WTC11 (cell line): ENCODE measurements at regions not wholly inside any gene's neighbourhood (a gene's known extent, or its start where the extent isn't known, plus 50 kb on each side); places are given as distances from the start of the nearest gene placed in this dataset.

Experiments used
- ATAC-seq: fragments of 200-7000 bp; cut with Tn5 transposase; 2 replicates; pipeline ENCODE4 v1.10.0; 2021; ENCODE audit warnings: mild to moderate bottlenecking, moderate library complexity
- CTCF ChIA-PET: fragments of 300-600 bp; sonication (Branson Sonifier 250); formaldehyde crosslinking; loops from one replicate; lab custom pipeline; 2021; ENCODE audit warnings: antibody characterized with exemption; lab: Charles Lee
- POLR2A ChIA-PET: fragments of 350-600 bp; sonication (Branson Sonifier 250); formaldehyde crosslinking; loops from one replicate; lab custom pipeline; 2021; ENCODE audit warnings: antibody characterized with exemption; lab: Charles Lee
- DNase-seq: peaks from one replicate; pipeline ENCODE4 v3.0.0; 2021; ENCODE audit warnings: low spot score
- H3K27ac Mint-ChIP-seq: 2 replicates; pipeline ENCODE4 v1.8.0; 2021; ENCODE audit warnings: mixed read lengths
- H3K27me3 Mint-ChIP-seq: 2 replicates; pipeline ENCODE4 v1.8.0; 2021; ENCODE audit warnings: low read depth, mild to moderate bottlenecking, moderate library complexity, mixed read lengths
- H3K36me3 Mint-ChIP-seq: 2 replicates; pipeline ENCODE4 v1.8.0; 2021; ENCODE audit warnings: mixed read lengths
- H3K4me1 Mint-ChIP-seq: 2 replicates; pipeline ENCODE4 v1.8.0; 2022; ENCODE audit warnings: mixed read lengths
- H3K4me3 Mint-ChIP-seq: 2 replicates; pipeline ENCODE4 v1.8.0; 2021; ENCODE audit warnings: mild to moderate bottlenecking, moderate library complexity, mixed read lengths
- H3K9me3 Mint-ChIP-seq: 2 replicates; pipeline ENCODE4 v1.8.0; 2021; ENCODE audit warnings: mixed read lengths
- FOXJ3 ChIP-seq: sonication (generic); formaldehyde crosslinking; IDR thresholded peaks from 2 replicates; pipeline ENCODE4 v1.9.0; 2021; ENCODE audit warnings: missing genetic modification reagents, mild to moderate bottlenecking, borderline replicate concordance
- IRF2 ChIP-seq: sonication (generic); formaldehyde crosslinking; IDR thresholded peaks from 2 replicates; pipeline ENCODE4 v1.8.0; 2022; ENCODE audit warnings: low read depth, missing genetic modification reagents, borderline replicate concordance
- NR2C2 ChIP-seq: sonication (generic); formaldehyde crosslinking; IDR thresholded peaks from 2 replicates; pipeline ENCODE4 v1.8.0; 2022; ENCODE audit warnings: mild to moderate bottlenecking, missing genetic modification reagents
- OVOL2 ChIP-seq: fragments of 250-450 bp; sonication (Bioruptor Pico); IDR thresholded peaks from 2 replicates; pipeline ENCODE4 v1.9.0; 2021; ENCODE audit warnings: mild to moderate bottlenecking, borderline replicate concordance
- SMAD3 ChIP-seq: sonication (generic); formaldehyde crosslinking; IDR thresholded peaks from 2 replicates; pipeline ENCODE4 v1.8.0; 2022; ENCODE audit warnings: missing genetic modification reagents, mild to moderate bottlenecking, borderline replicate concordance
- SMAD4 ChIP-seq: sonication (generic); formaldehyde crosslinking; IDR thresholded peaks from 2 replicates; pipeline ENCODE4 v1.8.0; 2022; ENCODE audit warnings: mild to moderate bottlenecking, missing genetic modification reagents
- SOX15 ChIP-seq: fragments of 250-450 bp; sonication (Bioruptor Pico); IDR thresholded peaks from 2 replicates; pipeline ENCODE4 v1.9.0; 2021; ENCODE audit warnings: mild to moderate bottlenecking
- TF ChIP-seq, protein P1 (sequence below): sonication (generic); formaldehyde crosslinking; IDR thresholded peaks from 2 replicates; pipeline ENCODE4 v1.8.1; 2022; ENCODE audit warnings: mild to moderate bottlenecking, missing genetic modification reagents, moderate library complexity, borderline replicate concordance
- TF ChIP-seq, protein P2 (sequence below): sonication (generic); formaldehyde crosslinking; IDR thresholded peaks from 2 replicates; pipeline ENCODE4 v1.8.1; 2022; ENCODE audit warnings: missing genetic modification reagents, borderline replicate concordance
- TF ChIP-seq, protein P3 (sequence below): sonication (generic); formaldehyde crosslinking; IDR thresholded peaks from 2 replicates; pipeline ENCODE4 v1.8.1; 2023; ENCODE audit warnings: mild to moderate bottlenecking, moderate library complexity, missing genetic modification reagents
- TF ChIP-seq, protein P4 (sequence below): sonication (generic); formaldehyde crosslinking; IDR thresholded peaks from 2 replicates; pipeline ENCODE4 v1.8.1; 2023; ENCODE audit warnings: mild to moderate bottlenecking, missing genetic modification reagents
- TF ChIP-seq, protein P5 (sequence below): fragments of 250-450 bp; sonication (Bioruptor Pico); conservative IDR thresholded peaks from 2 replicates; pipeline ENCODE4 v1.9.0; 2021; ENCODE audit warnings: mild to moderate bottlenecking
- TF ChIP-seq, protein P6 (sequence below): sonication (generic); formaldehyde crosslinking; IDR thresholded peaks from 2 replicates; pipeline ENCODE4 v1.8.0; 2023; ENCODE audit warnings: mild to moderate bottlenecking, missing genetic modification reagents

DNA sequence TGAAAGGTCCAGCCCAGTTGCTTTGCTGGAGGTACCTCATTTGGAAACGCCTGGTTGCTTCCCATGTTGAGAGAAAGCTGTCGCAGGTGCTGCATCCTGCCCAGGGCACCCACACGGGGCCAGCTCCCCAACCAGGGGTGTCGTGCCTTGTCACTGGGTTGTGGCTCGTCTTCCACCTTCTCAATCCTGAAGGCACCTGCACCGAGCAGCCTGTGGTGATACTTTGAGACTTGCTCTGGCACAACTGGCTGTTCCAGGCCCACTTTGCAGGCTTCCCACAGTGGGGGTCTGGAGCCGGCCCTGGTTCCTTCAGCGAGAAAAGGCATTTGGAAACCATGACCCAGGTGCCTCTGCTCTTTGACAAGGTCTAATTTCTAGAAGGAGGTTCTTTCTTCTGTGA, 197.3 kb upstream of the PPP2R2D start (continued):
- no peak for TF ChIP-seq FOXJ3 (CRISPR knock-in tag)
- TF ChIP-seq, protein P1, sequence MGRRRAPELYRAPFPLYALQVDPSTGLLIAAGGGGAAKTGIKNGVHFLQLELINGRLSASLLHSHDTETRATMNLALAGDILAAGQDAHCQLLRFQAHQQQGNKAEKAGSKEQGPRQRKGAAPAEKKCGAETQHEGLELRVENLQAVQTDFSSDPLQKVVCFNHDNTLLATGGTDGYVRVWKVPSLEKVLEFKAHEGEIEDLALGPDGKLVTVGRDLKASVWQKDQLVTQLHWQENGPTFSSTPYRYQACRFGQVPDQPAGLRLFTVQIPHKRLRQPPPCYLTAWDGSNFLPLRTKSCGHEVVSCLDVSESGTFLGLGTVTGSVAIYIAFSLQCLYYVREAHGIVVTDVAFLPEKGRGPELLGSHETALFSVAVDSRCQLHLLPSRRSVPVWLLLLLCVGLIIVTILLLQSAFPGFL (CRISPR knock-in tag) = no peak
- TF ChIP-seq NR2C2 (CRISPR knock-in tag) = no peak
- TF ChIP-seq SMAD3 = no peak
- TF ChIP-seq, protein P2, sequence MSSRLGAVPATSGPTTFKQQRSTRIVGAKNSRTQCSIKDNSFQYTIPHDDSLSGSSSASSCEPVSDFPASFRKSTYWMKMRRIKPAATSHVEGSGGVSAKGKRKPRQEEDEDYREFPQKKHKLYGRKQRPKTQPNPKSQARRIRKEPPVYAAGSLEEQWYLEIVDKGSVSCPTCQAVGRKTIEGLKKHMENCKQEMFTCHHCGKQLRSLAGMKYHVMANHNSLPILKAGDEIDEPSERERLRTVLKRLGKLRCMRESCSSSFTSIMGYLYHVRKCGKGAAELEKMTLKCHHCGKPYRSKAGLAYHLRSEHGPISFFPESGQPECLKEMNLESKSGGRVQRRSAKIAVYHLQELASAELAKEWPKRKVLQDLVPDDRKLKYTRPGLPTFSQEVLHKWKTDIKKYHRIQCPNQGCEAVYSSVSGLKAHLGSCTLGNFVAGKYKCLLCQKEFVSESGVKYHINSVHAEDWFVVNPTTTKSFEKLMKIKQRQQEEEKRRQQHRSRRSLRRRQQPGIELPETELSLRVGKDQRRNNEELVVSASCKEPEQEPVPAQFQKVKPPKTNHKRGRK (CRISPR knock-in tag) = no peak

DNA sequence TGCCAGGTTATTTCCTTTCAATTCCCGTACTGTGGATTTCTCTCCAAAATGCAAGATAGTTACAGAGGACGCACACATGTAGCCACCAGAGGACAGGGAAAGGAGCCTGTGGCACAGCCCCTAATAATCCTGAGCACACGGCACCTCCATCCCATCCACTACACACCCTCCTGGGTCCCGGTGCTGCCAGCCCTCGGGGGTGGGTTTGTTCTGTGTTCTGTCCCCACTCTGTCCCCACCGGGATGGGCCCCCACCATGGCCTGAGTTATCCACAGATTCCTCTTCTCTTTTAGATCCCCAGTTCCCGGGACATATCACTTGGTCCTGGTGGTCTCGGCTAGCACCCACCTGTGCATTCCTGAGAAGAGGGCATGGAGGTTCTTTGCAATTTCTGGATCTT, 196.9 kb upstream of the PPP2R2D start:
- Mint-ChIP-seq H3K36me3 (peaks cover 15% of the 10 kb centered on the region), H3K27ac (no peak overlapping the region), H3K9me3 (peaks cover 17% of the 10 kb centered on the region), H3K4me1 (peaks cover 6% of the 10 kb centered on the region), H3K4me3 (no peak overlapping the region), H3K27me3 (peaks cover 2% of the 10 kb centered on the region; the same call in 1 of the 2 replicates)
- POLR2A ChIA-PET = no interaction called here
- no peak for TF ChIP-seq SMAD3
- TF ChIP-seq SMAD4 (CRISPR knock-in tag) = no peak
- TF ChIP-seq, protein P3, sequence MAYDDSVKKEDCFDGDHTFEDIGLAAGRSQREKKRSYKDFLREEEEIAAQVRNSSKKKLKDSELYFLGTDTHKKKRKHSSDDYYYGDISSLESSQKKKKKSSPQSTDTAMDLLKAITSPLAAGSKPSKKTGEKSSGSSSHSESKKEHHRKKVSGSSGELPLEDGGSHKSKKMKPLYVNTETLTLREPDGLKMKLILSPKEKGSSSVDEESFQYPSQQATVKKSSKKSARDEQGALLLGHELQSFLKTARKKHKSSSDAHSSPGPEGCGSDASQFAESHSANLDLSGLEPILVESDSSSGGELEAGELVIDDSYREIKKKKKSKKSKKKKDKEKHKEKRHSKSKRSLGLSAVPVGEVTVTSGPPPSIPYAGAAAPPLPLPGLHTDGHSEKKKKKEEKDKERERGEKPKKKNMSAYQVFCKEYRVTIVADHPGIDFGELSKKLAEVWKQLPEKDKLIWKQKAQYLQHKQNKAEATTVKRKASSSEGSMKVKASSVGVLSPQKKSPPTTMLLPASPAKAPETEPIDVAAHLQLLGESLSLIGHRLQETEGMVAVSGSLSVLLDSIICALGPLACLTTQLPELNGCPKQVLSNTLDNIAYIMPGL = no peak
- no peak for TF ChIP-seq OVOL2 (CRISPR knock-in tag)
- TF ChIP-seq, protein P4, sequence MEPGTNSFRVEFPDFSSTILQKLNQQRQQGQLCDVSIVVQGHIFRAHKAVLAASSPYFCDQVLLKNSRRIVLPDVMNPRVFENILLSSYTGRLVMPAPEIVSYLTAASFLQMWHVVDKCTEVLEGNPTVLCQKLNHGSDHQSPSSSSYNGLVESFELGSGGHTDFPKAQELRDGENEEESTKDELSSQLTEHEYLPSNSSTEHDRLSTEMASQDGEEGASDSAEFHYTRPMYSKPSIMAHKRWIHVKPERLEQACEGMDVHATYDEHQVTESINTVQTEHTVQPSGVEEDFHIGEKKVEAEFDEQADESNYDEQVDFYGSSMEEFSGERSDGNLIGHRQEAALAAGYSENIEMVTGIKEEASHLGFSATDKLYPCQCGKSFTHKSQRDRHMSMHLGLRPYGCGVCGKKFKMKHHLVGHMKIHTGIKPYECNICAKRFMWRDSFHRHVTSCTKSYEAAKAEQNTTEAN (CRISPR knock-in tag) = no peak
- TF ChIP-seq, protein P5, sequence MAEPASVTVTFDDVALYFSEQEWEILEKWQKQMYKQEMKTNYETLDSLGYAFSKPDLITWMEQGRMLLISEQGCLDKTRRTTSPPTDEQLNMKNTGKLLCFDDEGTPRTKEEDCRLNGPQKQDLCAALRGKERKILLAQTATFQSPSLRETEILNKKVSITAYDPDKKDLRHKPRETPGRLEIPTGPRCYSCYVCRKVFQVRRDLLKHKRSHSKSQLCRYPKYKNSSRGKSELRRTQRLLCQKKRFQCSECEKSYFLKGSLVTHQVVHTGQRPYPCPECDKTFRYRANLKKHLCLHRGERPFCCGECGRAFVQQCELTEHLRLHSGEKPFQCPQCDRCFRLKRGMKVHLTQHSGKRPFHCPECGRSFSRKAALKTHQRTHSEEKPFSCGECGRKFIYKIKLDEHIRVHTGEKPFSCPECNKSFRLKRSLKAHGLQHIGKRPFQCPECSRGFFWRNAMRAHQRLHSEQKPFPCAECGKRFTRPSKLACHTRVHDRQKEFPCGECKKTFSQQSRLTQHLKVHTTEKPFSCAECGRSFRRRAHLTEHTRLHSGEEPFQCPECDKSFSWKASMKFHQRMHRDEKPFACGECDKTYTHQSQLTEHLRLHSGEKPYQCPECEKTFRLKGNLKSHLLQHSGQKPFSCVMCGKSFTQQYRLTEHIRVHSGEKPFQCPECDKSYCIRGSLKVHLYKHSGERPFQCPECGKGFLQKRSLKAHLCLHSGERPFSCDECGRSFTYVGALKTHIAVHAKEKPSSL (CRISPR knock-in tag) = no peak
- TF ChIP-seq SOX15 (CRISPR knock-in tag) = no peak
- TF ChIP-seq IRF2 (CRISPR knock-in tag) = no peak
- TF ChIP-seq, protein P6, sequence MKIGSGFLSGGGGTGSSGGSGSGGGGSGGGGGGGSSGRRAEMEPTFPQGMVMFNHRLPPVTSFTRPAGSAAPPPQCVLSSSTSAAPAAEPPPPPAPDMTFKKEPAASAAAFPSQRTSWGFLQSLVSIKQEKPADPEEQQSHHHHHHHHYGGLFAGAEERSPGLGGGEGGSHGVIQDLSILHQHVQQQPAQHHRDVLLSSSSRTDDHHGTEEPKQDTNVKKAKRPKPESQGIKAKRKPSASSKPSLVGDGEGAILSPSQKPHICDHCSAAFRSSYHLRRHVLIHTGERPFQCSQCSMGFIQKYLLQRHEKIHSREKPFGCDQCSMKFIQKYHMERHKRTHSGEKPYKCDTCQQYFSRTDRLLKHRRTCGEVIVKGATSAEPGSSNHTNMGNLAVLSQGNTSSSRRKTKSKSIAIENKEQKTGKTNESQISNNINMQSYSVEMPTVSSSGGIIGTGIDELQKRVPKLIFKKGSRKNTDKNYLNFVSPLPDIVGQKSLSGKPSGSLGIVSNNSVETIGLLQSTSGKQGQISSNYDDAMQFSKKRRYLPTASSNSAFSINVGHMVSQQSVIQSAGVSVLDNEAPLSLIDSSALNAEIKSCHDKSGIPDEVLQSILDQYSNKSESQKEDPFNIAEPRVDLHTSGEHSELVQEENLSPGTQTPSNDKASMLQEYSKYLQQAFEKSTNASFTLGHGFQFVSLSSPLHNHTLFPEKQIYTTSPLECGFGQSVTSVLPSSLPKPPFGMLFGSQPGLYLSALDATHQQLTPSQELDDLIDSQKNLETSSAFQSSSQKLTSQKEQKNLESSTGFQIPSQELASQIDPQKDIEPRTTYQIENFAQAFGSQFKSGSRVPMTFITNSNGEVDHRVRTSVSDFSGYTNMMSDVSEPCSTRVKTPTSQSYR (CRISPR knock-in tag) = no peak
- DNase-seq (no peak), ATAC-seq (no peak)
- CTCF ChIA-PET = no interaction called here
